ENCODE measurements at regions not wholly inside any gene's neighbourhood (a gene's known extent, or its start where the extent isn't known, plus 50 kb on each side); places are given as distances from the start of the nearest gene placed in this dataset.

DNA sequence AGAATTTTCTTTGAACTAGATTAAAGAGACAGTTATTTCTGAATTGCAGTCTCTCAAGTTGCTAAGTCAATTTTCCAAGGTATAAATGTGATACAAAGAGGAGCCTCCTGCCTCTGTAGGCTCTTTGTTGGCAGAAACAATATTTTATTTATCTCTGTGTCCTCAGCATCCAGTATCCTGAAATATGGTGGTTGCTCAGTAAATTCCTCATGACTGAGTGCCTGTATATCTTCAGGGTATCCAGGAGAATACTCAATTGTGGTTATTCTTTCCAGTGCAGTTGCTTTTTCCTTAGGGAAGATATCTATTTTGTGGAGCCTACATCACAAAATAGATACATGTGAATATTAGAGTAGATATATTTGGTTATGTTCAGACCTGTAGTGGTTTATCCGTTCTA lies 144.8 kb upstream of the FERD3L start:
- no peak for DNase-seq

DNA sequence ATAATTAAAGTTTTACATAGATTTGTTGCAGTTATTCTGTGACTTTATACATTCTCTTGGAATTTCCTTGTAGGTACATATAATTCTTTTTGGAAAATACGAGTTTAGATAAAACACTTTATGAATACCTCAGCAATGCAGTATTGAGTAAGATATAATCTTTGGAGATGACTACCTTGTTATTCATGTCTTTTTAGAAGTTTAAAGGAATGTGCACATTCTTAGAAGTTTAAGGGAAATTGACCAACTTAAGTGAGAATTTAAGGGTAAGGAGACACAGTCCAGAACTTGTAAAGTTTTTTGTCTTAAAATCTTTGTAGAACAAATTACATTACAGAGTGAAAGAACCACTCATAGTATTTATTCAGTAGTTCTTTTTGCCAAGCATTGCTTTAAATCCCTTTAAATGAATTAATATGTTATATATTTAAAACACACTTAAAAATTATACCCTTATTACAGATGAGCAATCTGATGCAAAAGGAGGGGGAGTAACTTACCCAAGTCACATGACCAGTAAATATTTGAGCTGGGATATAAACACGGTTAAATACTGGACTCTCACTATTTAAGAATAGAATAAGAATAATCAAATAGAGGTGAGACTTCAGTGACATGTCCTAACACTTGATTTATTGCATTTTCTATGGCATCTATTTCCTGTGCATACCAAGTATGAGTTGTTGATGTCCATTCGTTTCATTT lies 139.5 kb upstream of the FERD3L start:
- DNase-seq = no peak

DNA sequence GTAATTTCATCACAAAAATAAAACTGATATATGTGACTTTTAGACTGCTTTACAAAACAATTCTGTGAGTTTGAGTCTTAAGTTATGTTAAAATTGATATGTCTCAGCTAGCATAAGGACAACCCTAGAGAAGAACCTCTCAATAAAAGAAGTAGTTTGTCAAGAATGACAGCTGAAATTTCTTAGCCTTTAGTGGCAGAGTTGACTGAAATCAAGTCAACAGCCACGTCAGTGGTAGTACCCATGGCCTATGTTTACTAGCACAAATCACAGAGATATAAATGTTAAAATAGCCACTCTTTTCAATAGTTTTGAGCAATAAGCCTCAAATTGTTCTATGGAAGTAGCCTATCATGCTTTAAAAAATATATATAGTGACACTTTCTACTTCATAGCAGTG lies 138.9 kb upstream of the FERD3L start:
- no peak for DNase-seq

DNA sequence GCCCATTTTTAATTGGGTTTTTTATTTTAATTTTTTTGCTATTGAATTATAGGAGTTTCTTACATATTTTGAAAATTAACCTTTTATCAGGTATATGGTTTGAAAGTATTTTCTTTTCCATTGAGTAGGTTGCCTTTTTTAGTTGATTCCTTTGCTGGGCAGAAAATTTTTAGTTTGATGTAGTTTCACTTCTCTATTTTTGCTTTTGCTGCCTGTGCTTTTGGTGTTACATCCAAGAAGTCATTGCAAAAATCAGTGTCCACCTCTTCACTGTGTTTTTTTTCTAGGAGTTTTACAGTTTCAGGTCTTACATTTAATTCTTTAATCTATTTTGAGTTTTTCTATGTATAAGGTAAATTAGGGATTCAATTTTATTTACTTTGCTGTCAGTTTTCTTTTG lies 129.8 kb upstream of the FERD3L start:
- DNase-seq = no peak

DNA sequence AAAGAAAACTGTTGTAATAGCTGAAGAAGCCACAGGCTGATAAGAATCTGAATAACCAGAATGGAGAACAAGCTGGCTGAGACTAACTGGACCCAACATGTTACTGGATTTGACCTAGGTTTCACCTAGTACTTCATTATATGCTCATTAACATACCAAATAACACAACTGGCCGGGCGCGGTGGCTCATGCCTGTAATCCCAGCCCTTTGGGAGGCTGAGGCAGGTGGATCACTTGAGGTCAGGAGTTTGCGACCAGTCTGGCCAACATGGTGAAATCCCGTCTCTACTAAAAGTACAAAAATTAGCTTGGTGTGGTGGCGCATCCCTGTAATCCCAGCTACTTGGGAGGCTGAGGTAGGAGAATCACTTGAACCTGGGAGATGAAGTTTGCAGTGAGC lies 127.1 kb upstream of the FERD3L start:
- DNase-seq = peak; percentile 43

DNA sequence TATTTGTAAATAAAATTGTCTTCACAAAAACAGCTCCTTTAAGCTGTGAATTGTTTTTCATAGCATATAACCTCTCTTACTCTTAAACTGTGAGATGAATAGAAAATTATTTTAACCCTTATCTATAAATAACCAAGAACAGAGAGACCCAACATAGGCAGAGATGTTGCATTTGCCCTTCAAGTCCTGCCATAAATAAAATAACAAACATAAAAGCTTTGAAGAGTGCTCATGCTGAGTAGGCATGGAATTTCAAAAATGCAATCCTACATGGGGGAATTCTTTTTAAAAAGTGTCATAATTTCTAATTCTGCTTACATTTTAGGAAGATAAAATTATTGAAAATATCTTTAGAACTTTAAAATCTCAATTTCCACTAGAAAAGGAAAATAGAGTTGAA lies 124.1 kb upstream of the FERD3L start:
- no peak for DNase-seq

DNA sequence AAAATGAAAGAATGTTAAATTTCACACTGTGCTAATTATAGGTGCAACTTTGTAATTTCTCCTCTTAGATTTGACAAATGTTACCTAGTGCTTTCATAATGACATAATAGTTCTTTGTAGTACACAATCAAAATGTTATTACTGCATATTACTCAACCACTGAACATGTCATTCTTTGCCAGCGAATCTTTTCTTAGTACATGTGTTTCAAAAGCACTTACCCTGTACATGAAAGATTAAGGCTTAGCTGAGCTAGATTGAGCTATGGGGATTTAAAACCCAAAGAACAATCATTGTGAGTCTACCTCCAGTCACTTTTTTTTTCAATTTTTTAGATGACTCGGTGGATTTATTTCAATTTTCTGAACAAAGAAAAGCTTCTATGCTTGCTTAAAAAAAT lies 123.5 kb upstream of the FERD3L start:
- DNase-seq = no peak

DNA sequence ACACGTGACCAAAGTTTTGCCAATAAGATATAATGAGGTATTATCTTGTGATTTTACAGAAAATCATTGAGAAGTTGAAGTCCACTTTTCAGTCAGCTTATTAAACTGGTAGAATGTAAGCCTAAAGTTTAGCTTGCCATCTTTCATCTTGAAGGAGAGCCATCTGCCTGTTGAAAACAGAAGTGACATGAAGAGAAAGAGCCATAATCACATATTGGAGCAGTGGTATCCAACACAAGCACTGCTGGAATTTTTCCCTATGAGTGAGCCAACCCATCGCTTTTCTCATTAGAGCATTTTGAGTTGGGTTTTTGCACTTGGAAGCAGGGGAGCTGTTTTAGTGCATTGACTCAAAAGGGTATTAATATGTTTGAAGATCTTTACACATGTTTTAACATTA lies 117.6 kb upstream of the FERD3L start:
- no peak for DNase-seq

DNA sequence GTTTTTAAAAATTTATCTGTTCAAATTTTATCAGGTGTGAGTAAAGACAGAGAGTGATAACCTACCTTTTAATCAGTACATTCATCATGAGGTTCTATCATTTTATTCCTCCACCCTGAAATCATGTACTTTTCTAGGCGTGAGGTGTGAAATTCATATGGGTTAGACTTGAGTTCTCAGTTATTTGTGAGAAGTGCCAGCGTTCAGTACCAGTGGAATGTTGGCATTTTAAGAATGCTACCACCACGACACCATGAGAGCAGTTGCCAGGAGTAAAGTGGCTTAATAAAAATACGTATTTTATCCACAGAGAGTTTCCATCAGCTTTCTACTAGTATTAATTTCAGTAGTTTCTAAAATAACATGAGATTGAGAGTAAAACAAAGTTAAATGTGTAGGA lies 104.1 kb upstream of the FERD3L start:
- no peak for DNase-seq

DNA sequence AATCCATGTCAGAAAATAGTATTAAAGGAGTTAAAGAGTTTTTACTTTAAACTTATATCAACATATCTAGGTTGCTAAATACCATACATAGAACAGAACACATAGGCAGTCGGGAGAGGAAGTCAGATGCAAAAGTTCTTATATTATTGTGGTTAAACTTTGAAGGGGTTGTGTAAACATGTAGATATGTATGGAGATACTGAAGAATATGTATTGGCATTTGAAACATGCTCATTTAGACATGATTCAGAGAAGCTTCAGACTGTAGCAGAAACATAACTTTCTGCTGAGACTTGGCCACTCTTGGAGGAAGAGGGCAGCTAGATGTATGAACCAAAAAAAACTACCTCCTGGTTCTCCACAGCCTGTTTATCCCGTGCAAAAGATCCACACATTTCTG lies 103.5 kb upstream of the FERD3L start:
- DNase-seq = peak; percentile 35

DNA sequence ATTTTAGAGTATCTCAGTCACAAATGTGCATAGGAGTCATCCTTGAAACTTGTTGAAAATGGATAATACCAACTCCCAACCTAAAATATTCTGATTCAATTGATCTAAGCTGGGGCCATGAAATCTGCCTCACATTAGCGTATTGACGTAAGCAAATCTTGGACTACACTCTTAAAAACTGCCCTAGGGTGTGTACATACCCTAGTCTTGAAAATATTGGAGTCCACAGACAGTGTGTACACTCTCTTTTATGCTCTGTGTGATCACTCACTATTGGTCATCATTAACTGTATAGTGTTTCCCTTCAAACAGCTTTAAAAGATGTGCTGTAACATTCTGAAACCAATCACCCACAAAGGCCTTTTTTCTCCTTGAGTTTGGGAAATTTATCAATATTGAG lies 102.9 kb upstream of the FERD3L start:
- no peak for DNase-seq

DNA sequence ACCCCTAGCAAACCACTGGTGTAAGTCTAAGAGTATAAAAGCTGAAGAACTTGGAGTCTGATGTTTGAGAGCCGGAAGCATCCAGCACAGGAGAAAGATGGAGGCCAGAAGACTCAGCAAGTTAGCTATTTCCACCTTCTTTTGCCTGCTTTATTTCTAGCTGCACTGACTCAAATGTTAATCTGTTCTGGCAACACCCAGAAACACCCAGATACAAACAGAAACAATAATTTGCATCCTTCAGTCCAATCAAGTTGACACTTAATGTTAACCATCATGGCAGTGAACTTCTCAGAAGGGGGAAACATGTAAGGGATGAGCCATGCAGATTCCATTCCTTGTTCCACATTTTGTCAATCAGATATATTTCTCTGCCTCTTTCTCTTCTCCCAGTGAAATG lies 101.8 kb upstream of the FERD3L start:
- no peak for DNase-seq

DNA sequence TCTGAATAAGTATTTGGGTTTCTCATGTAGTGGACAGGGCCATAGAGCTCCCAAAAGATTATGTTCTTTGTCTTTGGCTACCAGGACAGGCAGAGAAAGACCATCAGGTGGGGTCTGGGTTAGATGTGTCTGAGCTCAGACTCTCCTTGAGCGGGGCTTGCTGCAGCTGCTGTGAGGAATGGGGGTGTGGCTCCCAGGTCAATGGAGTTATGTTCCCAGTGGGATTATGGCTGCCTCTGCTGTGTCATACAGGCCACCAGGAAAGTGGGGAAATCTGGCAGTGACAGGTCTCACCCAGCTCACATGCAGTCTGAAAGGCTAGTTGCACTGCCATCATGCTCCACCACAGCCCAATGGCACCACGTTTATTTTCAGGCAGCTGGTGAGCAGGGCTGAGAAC lies 97.0 kb upstream of the FERD3L start:
- DNase-seq = no peak

DNA sequence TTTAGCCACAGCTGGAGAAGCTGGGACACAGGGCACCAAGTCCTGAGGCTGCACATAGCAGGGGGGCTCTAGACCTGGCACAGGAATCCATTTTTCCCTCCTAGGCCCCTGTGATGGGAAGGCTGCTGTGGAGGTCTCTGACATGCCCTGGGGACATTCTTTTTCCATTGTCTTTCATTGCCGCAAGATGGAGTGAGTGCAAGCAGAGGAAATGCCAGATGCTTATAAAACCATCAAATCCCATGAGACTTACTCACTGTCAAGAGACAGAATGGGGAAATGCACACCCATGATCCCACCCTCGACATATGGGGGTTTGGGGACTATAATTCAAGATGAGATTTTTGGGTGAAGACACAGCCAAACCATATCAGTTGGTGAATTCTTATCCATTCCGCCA lies 94.7 kb upstream of the FERD3L start:
- no peak for DNase-seq

DNA sequence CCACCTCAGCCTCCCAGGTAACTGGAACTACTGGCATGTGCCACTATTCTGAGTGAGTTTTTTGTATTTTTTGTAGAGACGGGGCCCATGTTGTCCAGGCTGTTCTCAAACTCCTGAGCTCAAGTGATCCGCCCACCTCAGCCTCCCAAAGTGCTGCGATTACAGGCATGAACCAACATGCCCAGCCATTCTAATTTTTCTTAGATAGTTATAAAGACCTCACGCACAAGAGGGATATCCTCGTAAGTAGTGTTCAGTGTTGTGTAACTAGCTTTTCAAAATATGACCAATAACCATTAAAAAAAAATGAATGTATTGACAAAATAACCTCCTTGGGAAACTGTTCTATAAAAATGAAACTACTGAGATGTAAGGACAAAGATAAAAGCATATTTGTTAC lies 90.5 kb upstream of the FERD3L start:
- DNase-seq = no peak

DNA sequence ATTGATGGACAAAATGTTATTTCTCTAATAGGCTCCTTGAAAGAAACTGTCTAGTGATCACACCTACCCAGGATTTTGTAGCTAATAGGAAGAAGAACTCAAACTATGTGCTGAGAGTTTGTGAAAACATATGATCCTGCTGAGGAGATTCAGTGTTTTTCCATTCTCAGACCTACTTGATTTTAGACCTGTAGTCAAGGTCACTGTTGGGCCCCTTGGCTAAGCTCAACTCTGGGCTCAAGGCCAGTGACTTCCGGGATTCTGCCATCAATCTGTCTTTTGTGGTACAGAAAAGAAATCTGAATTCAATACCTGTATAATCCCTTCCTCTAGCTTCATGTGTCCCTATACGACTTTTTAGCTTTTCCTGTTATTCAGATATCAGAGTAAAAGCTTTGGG lies 79.7 kb upstream of the FERD3L start:
- no peak for DNase-seq

DNA sequence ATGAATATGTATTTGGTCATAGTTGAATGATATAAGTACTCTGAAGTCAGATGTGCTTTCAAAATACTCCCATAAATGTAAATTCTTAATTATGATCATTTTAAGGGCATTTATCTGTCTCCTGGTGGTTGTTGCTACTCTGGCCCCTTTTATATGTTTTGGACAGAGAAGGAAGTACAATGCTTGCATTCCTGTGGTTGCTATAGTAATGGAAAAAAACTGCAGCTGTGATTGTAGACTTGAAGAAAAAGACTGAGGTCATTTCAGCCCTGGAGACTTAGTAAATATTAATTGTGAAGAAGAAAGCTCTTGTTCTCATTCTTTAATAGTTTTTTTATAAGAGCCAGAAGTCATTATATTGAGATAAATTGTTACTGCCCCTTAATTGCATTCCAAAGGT lies 70.2 kb upstream of the FERD3L start:
- DNase-seq = no peak

DNA sequence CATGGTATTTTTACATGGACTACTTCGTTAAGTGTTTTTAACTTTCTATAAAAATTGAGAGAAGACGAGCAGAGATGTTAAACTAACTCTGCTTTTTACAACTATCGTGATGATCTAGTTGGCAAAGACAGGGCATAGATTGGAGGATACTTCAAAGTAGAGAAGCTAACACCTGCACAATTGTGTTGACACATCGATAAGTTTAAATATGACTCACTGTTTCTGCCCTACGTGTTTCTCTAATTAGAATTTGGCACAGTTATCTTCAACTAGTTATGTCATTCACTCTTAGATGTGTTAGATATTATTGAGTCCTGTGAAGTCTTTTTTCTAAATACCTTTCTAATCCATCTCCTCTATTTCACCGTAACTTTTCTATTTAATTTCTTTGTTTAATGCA lies 68.5 kb upstream of the FERD3L start:
- DNase-seq = no peak

DNA sequence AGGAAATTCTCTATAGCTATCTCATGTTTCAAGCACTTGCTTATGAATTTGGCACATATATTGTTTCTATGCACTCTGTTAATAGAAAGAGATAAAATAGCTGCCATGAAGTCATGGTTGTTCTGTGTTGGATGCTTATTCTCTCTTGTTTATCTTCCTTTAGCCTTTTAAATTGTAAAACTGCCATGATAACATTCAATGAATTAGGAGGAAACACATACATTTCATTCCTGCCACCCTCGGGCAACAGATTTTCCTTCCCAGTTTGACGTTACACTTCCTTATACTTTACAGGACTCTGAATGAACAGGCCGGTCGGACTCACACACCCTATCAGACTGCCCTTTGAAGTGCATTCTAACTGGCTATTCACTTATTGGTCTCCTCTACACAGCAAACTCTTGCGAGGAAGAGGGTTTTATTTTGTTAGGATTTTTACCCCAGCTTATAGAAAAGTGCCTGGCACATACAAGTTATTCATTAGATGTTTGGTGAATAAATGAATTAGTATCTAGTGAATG lies 65.7 kb upstream of the FERD3L start:
- no peak for DNase-seq

DNA sequence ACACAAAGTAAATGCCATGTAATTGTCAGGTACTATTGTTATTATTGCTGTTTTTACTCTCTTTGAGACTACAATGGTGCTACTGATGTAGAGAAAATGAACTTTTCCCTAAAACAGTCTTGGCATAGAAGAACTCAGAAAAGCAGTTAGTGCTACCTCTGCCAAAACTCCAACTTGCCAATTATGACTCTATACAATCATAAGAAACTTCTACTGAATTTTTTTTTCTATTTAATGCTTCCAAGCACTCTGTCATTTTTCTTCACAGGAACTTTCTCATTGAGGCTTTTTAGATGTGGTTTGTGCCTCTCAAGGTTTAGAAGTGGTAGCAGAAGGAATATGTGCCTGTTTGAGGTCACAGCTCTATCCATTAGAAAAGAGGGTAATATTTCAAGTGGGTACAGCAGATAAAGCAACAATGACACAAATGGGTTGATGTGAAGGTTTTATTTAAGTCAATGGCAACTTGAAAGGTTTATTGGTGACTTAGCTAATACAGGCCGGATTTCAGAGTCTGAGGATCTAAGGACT lies 64.0 kb upstream of the FERD3L start:
- DNase-seq = no peak

DNA sequence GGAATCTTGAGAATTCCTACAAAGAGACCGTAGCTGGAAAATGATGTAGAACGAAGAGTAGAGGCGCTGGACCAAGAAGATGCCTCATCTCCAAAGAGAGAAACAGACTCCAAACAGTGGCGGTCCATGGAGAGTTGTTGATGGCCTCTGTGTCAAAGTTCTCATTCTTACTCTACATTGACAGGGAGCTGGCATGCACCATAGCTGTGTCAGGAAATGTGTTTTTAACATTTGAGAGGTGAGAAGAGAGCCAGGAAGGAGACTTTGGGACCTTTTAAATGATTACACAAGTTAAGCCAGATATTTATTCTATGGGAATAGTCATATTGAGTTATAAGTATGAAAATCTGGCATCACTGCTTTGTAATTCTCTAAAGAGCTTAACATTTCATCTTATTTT lies 61.5 kb upstream of the FERD3L start:
- no peak for DNase-seq

DNA sequence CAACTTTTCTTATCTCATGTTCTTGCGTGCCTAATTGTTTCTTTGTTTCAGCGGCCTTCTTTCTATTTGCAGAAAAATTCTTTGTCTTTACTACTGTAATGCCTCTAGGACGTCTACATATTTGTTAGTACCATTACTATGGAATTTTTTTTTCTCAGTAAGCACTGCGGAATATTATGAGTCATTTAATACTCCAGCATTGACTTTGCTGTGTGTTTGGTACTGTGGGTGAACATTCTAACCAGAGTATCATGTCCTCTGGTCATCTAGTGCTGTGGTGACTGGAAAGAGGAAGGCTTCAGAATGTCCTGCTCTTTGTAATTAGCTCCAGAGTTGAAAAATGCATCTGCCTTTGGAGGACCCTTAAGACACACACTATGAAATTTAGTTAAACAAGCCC lies 58.5 kb upstream of the FERD3L start:
- no peak for DNase-seq

DNA sequence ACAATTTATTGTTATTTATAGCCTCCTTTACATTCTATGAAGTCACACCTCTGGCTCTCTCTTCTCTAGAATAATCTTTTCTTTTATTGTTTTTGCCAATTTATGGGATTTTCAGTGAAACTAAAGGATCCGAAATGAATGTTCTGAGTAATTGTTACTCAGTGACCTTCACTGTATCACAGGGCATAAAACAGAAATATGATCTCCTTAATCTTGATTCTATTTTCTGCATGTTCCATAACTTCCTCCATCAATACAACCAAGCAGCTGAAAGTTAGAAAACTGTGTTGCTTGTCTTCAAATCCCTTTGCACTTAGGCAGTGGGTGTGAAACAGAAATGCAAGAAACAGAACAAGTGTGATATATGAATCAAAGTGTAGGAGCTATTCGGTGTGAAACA lies 57.4 kb upstream of the FERD3L start:
- DNase-seq = no peak

Data from hematopoietic multipotent progenitor cell treated with erythropoietin and hydrocortisone succinate and interleukin-3 and kit ligand, for 6 days (in vitro differentiated cells).